Hematopoietic multipotent progenitor cell treated with erythropoietin and hydrocortisone succinate and interleukin-3 and kit ligand, for 17 days (in vitro differentiated cells): ENCODE measurements at regions not wholly inside any gene's neighbourhood (a gene's known extent, or its start where the extent isn't known, plus 50 kb on each side); places are given as distances from the start of the nearest gene placed in this dataset.

ENCODE experiments used
- DNase-seq: peaks from one replicate; pipeline ENCODE4 v3.0.0-alpha.2; 2015; ENCODE audit warnings: low spot score

- DNase-seq: no peak
Measured at GRCh38 chr2:220855296-220855695, 716.8 kb downstream of the EPHA4 start.

GRCh38 chr2:220856486-220856885 is 715.6 kb downstream of the EPHA4 start:
- no peak for DNase-seq

GRCh38 chr2:220857368-220857767 is 714.7 kb downstream of the EPHA4 start:
- DNase-seq: no peak

- no peak for DNase-seq
Measured at GRCh38 chr2:220858101-220858500, 714.0 kb downstream of the EPHA4 start.

- no peak for DNase-seq
Measured at GRCh38 chr2:220871909-220872308, 700.2 kb downstream of the EPHA4 start.

- DNase-seq: no peak
Measured at GRCh38 chr2:220876080-220876824, 695.9 kb downstream of the EPHA4 start.

GRCh38 chr2:220877491-220877890 is 694.6 kb downstream of the EPHA4 start:
- DNase-seq: no peak

GRCh38 chr2:220877897-220878296 is 694.2 kb downstream of the EPHA4 start:
- DNase-seq: no peak

- DNase-seq: no peak
Measured at GRCh38 chr2:220880623-220881596, 691.2 kb downstream of the EPHA4 start.

GRCh38 chr2:220882507-220882906 is 689.6 kb downstream of the EPHA4 start:
- DNase-seq: no peak

GRCh38 chr2:220885593-220885992 is 686.5 kb downstream of the EPHA4 start:
- DNase-seq: no peak

- no peak for DNase-seq
Measured at GRCh38 chr2:220887271-220887870, 684.7 kb downstream of the EPHA4 start.

GRCh38 chr2:220887876-220888275 is 684.2 kb downstream of the EPHA4 start:
- no peak for DNase-seq

- no peak for DNase-seq
Measured at GRCh38 chr2:220890931-220891330, 681.2 kb downstream of the EPHA4 start.

- DNase-seq: no peak
Measured at GRCh38 chr2:220891405-220891804, 680.7 kb downstream of the EPHA4 start.

GRCh38 chr2:220892018-220892634 is 680.0 kb downstream of the EPHA4 start:
- no peak for DNase-seq

- no peak for DNase-seq
Measured at GRCh38 chr2:220893411-220893810, 678.7 kb downstream of the EPHA4 start.

GRCh38 chr2:220894069-220894468 is 678.0 kb downstream of the EPHA4 start:
- DNase-seq: no peak

- no peak for DNase-seq
Measured at GRCh38 chr2:220899492-220899891, 672.6 kb downstream of the EPHA4 start.

- DNase-seq: no peak
Measured at GRCh38 chr2:220904015-220904414, 668.1 kb downstream of the EPHA4 start.

GRCh38 chr2:220913384-220913783 is 658.7 kb downstream of the EPHA4 start:
- DNase-seq: no peak

- DNase-seq: no peak
Measured at GRCh38 chr2:220915092-220915623, 656.9 kb downstream of the EPHA4 start.
